Ovary (tissue), 7 donors: ENCODE measurements at regions not wholly inside any gene's neighbourhood (a gene's known extent, or its start where the extent isn't known, plus 50 kb on each side); places are given as distances from the start of the nearest gene placed in this dataset.

Experiments
- DNase-seq, 5 donors: peaks; one replicate each; pipeline ENCODE4 v3.0.0-alpha.2; 2019 to 2020
- H3K27ac ChIP-seq, 2 donors: fragments of 200-600 bp; one replicate each; pipeline versions ENCODE4 v1.5.1 to v1.8.0; 2019 to 2022
- H3K27me3 ChIP-seq: fragments of 200-600 bp; one replicate; pipeline ENCODE4 v1.8.0; 2022
- H3K36me3 ChIP-seq: fragments of 200-600 bp; sonication (generic); one replicate; pipeline ENCODE4 v1.5.1; 2019
- H3K4me1 ChIP-seq: one replicate; pipeline ENCODE4 v1.8.1; 2013; ENCODE audit warnings: mild to moderate bottlenecking, moderate library complexity; ENCODE audit not compliant: insufficient read depth
- H3K4me3 ChIP-seq: fragments of 200-600 bp; sonication (generic); one replicate; pipeline ENCODE4 v1.5.1; 2017
- H3K9me3 ChIP-seq, 2 donors: fragments of 200-600 bp in 1 of 2; sonication (generic) in 1 of 2; one replicate each; pipeline versions ENCODE4 v1.5.1 to v1.8.1; 2013 to 2019; ENCODE audit warnings: mild to moderate bottlenecking in 1 of 2, moderate library complexity in 1 of 2
- CTCF ChIP-seq, 3 donors: fragments of 450-650 bp in 2 of 3; fragments of 200-600 bp in 1 of 3; IDR thresholded peaks; one replicate each; pipeline versions ENCODE4 v1.5.1 to v1.8.0; 2016 to 2022; ENCODE audit warnings: antibody characterized with exemption in 3 of 3, mild to moderate bottlenecking in 1 of 3
- EP300 ChIP-seq: sonication (generic); formaldehyde crosslinking; IDR thresholded peaks from one replicate; pipeline ENCODE4 v1.6.1; 2017; ENCODE audit warnings: antibody characterized with exemption
- POLR2A ChIP-seq: fragments of 450-650 bp; IDR thresholded peaks from one replicate; pipeline ENCODE4 v1.6.1; 2017; ENCODE audit warnings: antibody characterized with exemption, mild to moderate bottlenecking, moderate library complexity
- WGBS, 3 donors: extraction: QIAGEN DNeasy Blood & Tissue Kit in 1 of 3; methylation state at CpG; one replicate each; pipeline versions ENCODE4 v1.1.5 to v1.1.7; 2013 to 2017; 5-methylcytosine and 5-hydroxymethylcytosine counted together
- intact Hi-C, 4 donors: fragments of 100-400 bp; cut with DNase I; formaldehyde crosslinking; loops; one replicate each; pipeline versions ENCODE4 v1.11.0 to v1.15.1; 2022 to 2023
- donor health status: DM: no; HTN: no; CAD: no; lungs with moderate emphysema.
- donor health status: DM: no; HTN: no; CAD: no.
- donor health status: Bipolar disorder and iron deficiency.
- donor health status: DM: no; HTN: no; CAD: no.
- donor health status: DM: yes; HTN: yes; CAD: no.

- Histone ChIP-seq H3K9me3 (no peaks in the 10 kb centered on the region), H3K4me3 (no peak overlapping the region), H3K27me3 (no peaks in the 10 kb centered on the region), H3K36me3 (no peaks in the 10 kb centered on the region), H3K27ac (no peak overlapping the region), H3K4me1 (peaks cover 4% of the 10 kb centered on the region)
- no peak for DNase-seq
- no peak for TF ChIP-seq CTCF (IDR thresholded peaks at IDR 0.05)
- no peak for TF ChIP-seq POLR2A
- TF ChIP-seq EP300, result no peak
- intact Hi-C loops, result no loop called here
- WGBS, 3 donors, result 79 to 81% (median 79%) methylated on average over 6 of the region's 6 CpGs
Observed at GRCh38 chr16:65394281-65394680, 272.4 kb upstream of the CDH11 start.

GRCh38 chr16:65392806-65393565 lies 271.1 kb upstream of the CDH11 start:
- TF ChIP-seq EP300 (no peak), CTCF (IDR thresholded peaks at IDR 0.05) (no peak), POLR2A (no peak)
- Histone ChIP-seq H3K4me3 (no peak overlapping the region), H3K27me3 (no peaks in the 10 kb centered on the region), H3K9me3 (no peaks in the 10 kb centered on the region), H3K27ac (no peak overlapping the region), H3K36me3 (no peaks in the 10 kb centered on the region), H3K4me1 (peaks cover 4% of the 10 kb centered on the region)
- WGBS, 3 donors, result 77 to 83% (median 82%) methylated on average over 13 of the region's 13 CpGs
- intact Hi-C loops, result no loop called here
- DNase-seq, result no peak

DNA sequence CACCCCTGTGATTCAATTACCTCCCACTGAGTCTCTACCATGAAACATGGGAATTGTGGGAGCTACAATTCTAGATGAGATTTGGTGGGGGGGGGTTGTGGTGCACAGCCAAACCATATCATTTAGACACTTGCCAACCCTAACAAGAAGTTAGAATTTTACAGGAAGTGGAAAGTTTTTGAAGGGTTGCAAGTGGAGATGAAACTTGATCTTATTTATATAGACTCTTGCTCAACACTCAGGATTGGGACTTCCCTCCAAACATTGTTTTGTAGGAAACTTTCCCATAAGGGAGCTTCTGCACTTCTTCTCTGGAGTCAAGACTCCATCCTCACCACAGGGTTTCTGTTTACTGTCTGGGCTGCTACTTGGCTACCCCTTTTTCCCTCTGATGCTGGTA lies 266.7 kb upstream of the CDH11 start:
- no peak for TF ChIP-seq CTCF (IDR thresholded peaks at IDR 0.05)
- no peak for TF ChIP-seq EP300
- TF ChIP-seq POLR2A, result no peak
- Histone ChIP-seq H3K4me3 (no peak overlapping the region), H3K36me3 (no peaks in the 10 kb centered on the region), H3K27me3 (no peaks in the 10 kb centered on the region), H3K9me3 (no peaks in the 10 kb centered on the region), H3K4me1 (peaks cover 4% of the 10 kb centered on the region), H3K27ac (no peak overlapping the region)
- intact Hi-C loops, result no loop called here
- no peak for DNase-seq

GRCh38 chr16:65386672-65387071 lies 264.8 kb upstream of the CDH11 start:
- no peaks in the 10 kb centered on the region for H3K9me3 ChIP-seq
- H3K27me3 ChIP-seq, result no peaks in the 10 kb centered on the region
- no peak overlapping the region for H3K4me3 ChIP-seq
- 13 to 23% (median 14%) methylated on average over 2 of the region's 2 CpGs for WGBS, 3 donors
- no peak for TF ChIP-seq CTCF (IDR thresholded peaks at IDR 0.05)
- TF ChIP-seq EP300, result no peak
- TF ChIP-seq POLR2A, result no peak
- DNase-seq, result no peak
- intact Hi-C loops, result no loop called here
- no peaks in the 10 kb centered on the region for H3K4me1 ChIP-seq
- no peak overlapping the region for H3K27ac ChIP-seq
- H3K36me3 ChIP-seq, result no peaks in the 10 kb centered on the region
